ENCODE measurements at regions not wholly inside any gene's neighbourhood (a gene's known extent, or its start where the extent isn't known, plus 50 kb on each side); places are given as distances from the start of the nearest gene placed in this dataset.

DNA sequence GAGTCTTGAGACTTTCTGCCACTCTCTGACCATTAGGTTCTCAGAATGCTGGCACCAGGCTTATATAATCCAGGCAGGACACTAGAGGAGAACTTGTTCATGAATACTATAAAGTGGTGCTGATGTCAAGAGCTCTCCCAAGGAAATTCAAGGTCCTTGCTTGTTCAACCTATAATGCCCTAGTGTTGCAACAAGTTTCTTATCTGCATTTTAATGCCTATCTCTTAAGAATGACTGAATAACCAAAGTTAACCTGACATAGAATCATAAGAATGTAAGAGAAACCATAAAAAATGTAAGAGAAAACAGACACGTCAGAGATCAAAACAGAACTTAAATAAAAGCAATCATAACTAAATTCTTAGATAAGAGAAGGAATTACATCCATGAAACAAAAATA lies 640.8 kb upstream of the SGCD start:
- TF ChIP-seq, protein P1, sequence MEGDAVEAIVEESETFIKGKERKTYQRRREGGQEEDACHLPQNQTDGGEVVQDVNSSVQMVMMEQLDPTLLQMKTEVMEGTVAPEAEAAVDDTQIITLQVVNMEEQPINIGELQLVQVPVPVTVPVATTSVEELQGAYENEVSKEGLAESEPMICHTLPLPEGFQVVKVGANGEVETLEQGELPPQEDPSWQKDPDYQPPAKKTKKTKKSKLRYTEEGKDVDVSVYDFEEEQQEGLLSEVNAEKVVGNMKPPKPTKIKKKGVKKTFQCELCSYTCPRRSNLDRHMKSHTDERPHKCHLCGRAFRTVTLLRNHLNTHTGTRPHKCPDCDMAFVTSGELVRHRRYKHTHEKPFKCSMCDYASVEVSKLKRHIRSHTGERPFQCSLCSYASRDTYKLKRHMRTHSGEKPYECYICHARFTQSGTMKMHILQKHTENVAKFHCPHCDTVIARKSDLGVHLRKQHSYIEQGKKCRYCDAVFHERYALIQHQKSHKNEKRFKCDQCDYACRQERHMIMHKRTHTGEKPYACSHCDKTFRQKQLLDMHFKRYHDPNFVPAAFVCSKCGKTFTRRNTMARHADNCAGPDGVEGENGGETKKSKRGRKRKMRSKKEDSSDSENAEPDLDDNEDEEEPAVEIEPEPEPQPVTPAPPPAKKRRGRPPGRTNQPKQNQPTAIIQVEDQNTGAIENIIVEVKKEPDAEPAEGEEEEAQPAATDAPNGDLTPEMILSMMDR (IDR thresholded peaks at IDR 0.05; ENCODE audit: insufficient read depth, low read length, severe bottlenecking), result no peak
- H3K27me3 ChIP-seq (ENCODE audit: control insufficient read depth, insufficient read depth, low read length), result no peaks in the 10 kb centered on the region
- H3K36me3 ChIP-seq (ENCODE audit: control insufficient read depth, insufficient read depth, low read length), result no peaks in the 10 kb centered on the region
- FAIRE-seq (no peak), DNase-seq (ENCODE audit: low read depth) (no peak)
- H3K4me3 ChIP-seq (ENCODE audit: low read depth, low read length), result no peak overlapping the region

DNA sequence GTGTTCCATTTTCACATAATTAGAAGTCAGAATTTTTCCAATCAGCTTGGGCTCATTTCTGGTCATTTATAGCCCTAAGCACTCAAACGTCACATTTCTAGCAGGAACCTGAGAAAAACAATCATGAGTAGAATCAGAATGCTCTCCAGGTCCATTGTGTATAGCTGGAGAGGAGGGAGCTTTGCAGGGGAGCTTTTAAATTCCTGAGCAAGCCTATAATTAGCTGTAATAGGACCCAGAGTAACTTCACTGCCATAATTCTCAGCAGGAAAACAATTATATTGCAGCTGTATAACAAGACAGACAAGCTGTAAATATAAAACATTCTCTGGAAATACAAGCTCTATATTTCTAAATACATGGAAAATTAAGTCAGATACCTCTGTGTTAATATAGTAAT lies 637.6 kb upstream of the SGCD start:
- H3K36me3 ChIP-seq (ENCODE audit: control insufficient read depth, insufficient read depth, low read length), result no peaks in the 10 kb centered on the region
- no peaks in the 10 kb centered on the region for H3K27me3 ChIP-seq (ENCODE audit: control insufficient read depth, insufficient read depth, low read length)
- no peak overlapping the region for H3K4me3 ChIP-seq (ENCODE audit: low read depth, low read length)
- no peak for FAIRE-seq
- TF ChIP-seq, protein P1 (IDR thresholded peaks at IDR 0.05; ENCODE audit: insufficient read depth, low read length, severe bottlenecking), result no peak
- no peak for DNase-seq (ENCODE audit: low read depth)

DNA sequence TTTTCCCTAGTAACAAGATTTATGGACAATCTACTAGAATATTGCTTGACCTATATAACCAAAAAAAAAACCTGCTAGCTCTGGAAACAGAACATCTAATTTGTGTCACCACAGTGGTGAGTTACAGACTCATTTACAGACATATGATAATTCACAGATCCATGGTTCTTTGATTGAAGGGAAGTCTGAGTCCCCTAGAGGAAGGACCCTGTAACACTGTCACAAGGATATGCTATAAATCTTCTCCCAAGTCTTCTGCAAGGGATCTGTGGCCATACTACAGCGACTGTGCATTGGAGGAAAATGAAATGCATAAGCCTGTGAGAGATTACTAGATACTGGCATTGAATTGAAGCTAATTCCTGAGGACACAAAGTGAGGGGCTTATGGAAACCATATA lies 630.6 kb upstream of the SGCD start:
- TF ChIP-seq, protein P1 (IDR thresholded peaks at IDR 0.05; ENCODE audit: insufficient read depth, low read length, severe bottlenecking), result no peak
- no peaks in the 10 kb centered on the region for H3K36me3 ChIP-seq (ENCODE audit: control insufficient read depth, insufficient read depth, low read length)
- H3K27me3 ChIP-seq (ENCODE audit: control insufficient read depth, insufficient read depth, low read length), result no peaks in the 10 kb centered on the region
- FAIRE-seq, result no peak
- H3K4me3 ChIP-seq (ENCODE audit: low read depth, low read length), result no peak overlapping the region
- DNase-seq (ENCODE audit: low read depth), result no peak

DNA sequence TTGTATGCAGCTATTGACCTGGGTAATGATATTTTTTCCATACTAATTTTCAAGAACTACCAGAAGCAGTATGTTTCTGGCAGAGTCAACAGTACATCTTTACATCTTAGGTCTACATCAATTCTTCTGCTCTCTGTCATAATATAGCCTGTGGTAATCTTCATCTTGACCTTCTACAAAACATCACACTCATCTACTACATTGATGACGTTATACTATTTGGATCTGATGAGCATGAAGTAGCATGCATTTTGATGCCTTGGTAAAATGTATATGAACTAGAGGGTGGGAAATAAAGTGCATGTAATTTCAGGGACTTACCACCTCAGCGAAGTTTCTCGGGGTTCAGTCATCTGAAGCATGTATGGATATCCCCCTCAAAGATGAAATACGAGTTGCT lies 629.7 kb upstream of the SGCD start:
- TF ChIP-seq, protein P1 (IDR thresholded peaks at IDR 0.05; ENCODE audit: insufficient read depth, low read length, severe bottlenecking), result no peak
- no peak overlapping the region for H3K4me3 ChIP-seq (ENCODE audit: low read depth, low read length)
- no peaks in the 10 kb centered on the region for H3K27me3 ChIP-seq (ENCODE audit: control insufficient read depth, insufficient read depth, low read length)
- FAIRE-seq, result no peak
- DNase-seq (ENCODE audit: low read depth), result no peak
- H3K36me3 ChIP-seq (ENCODE audit: control insufficient read depth, insufficient read depth, low read length), result no peaks in the 10 kb centered on the region

DNA sequence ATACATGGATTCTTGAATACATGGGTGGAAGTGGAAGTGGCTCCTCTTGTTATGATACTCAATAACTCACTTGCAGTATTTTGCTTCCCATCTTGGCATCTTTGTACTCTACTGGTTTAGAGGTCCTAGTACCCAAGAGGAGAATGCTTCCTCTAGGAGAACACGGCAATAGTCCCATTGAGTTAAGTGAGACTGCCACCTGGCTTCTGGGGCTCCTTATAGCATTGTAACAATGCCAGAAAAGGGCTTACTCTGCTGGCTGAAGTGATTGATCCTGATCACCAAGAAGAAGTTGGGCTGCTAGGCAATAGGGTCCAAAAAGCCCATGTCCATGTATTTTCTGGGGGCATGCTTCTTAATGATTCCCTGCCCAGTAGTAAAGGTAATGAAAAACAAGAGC lies 627.6 kb upstream of the SGCD start:
- FAIRE-seq (no peak), DNase-seq (ENCODE audit: low read depth) (no peak)
- TF ChIP-seq, protein P1 (IDR thresholded peaks at IDR 0.05; ENCODE audit: insufficient read depth, low read length, severe bottlenecking), result no peak
- Histone ChIP-seq H3K27me3 (ENCODE audit: control insufficient read depth, insufficient read depth, low read length) (no peaks in the 10 kb centered on the region), H3K4me3 (ENCODE audit: low read depth, low read length) (no peak overlapping the region), H3K36me3 (ENCODE audit: control insufficient read depth, insufficient read depth, low read length) (no peaks in the 10 kb centered on the region)

DNA sequence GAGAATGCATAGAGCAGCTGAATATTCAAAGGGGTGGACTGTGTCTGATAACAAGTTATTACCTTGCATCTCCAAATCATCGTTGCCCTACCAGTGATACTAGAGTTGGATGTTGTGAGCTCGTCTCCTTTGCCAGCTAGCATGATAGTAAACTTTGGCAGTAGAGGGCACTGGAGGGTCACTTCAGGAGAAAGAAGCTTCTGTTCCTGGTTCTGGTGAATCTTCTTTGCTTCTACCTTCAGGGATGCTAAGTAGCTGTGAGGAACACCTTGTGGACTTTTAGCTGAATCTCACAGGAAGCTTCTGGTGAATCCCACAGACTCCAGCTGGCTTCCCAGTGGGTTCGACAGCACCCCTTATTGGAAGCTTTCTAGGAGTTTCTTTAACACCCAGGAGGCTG lies 626.6 kb upstream of the SGCD start:
- TF ChIP-seq, protein P1 (IDR thresholded peaks at IDR 0.05; ENCODE audit: insufficient read depth, low read length, severe bottlenecking), result no peak
- Histone ChIP-seq H3K36me3 (ENCODE audit: control insufficient read depth, insufficient read depth, low read length) (no peaks in the 10 kb centered on the region), H3K27me3 (ENCODE audit: control insufficient read depth, insufficient read depth, low read length) (no peaks in the 10 kb centered on the region), H3K4me3 (ENCODE audit: low read depth, low read length) (no peak overlapping the region)
- DNase-seq (ENCODE audit: low read depth) (no peak), FAIRE-seq (no peak)

Data from bronchial epithelial cell (primary cell).